ENCODE measurements at regions not wholly inside any gene's neighbourhood (a gene's known extent, or its start where the extent isn't known, plus 50 kb on each side); places are given as distances from the start of the nearest gene placed in this dataset.
"Not testable (repeated sequence)": the region's sequence is repeated elsewhere in the genome, so short reads cannot be mapped to it uniquely, and the experiment has no call there.

DNA sequence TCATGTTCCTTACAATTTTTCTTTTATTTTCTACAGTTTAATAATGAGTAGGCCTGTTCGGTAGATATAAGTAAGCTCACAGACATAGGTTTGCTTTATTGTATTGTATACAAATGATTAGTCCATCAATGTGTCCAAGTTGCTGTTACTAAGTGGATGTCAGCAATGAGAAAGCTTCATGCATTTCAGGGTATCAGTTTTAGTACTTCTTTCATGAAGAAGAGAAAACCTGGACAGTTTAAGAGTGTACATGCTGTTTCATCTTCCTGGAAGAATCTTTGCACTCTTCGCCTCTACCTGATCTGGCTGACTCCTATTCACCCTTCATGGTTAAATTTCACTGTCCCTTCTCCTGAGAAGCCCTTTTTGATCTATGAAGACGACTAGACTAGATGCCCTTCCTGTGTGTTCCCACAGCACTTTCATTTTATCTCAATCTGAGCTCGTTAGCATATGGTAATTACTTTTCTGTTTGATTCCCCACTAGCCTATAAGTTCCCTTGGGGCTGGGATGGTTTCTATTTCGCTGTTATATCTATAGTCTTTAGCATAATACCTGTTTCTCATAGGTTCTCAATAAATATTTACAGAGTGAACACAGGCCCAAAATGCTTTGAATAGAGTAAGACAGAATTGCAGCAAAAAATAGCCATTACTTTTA lies 70.7 kb downstream of the CETN3 start:
- peak; percentile 87 for FAIRE-seq

DNA sequence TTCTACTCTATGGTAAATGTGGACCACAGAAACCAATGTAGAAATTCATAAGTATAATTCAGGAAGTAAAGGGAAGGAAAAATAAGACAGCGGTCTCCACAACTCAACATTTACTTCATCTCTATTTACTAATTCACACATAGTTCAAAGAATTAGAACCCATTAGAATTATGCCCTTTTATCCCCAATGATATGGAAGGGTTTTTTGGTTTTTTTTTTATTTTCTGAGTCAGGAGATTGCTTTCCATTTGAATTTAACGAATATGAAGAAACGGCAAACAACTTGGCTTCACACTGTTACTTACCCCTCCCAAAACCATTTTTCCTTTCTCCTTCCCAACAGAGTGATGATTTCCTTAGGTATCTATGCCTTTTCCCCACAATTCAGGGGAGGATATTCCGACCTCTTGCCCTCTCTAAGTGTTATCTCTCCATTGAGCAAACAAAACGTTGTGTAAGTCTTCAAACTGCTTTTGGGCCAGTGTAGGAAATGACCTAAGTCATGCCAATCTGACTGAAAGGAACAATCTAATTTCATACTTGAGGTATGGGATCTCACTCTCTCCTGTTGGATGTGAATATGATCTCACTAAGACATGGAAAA lies 72.0 kb downstream of the CETN3 start:
- DNase-seq (ENCODE audit: extremely low spot score, insufficient read length, low read depth) = no peak
- FAIRE-seq = no peak

More for the DNA sequence above, 70.7 kb downstream of the CETN3 start:
- DNase-seq (ENCODE audit: extremely low spot score, insufficient read length, low read depth) = peak; percentile 17

DNA sequence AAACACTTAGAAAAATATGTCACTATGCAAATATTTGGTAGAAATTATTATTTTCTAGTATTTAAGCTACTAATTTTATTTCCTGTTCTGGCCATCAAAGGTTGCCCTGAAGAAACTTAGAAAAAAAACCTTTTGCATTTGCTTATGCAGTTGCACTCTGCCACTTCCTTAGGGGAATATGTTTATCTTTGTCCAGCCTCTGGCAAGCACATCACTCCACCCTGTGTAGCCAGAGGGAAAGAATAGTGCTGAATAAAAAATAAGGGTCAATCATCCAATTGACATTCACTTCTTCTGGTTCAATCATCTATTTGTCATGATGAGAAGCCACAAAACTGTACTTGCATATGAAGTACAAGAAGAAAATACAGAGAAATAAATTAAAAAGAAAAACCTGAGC lies 72.8 kb downstream of the CETN3 start:
- no peak for FAIRE-seq

DNA sequence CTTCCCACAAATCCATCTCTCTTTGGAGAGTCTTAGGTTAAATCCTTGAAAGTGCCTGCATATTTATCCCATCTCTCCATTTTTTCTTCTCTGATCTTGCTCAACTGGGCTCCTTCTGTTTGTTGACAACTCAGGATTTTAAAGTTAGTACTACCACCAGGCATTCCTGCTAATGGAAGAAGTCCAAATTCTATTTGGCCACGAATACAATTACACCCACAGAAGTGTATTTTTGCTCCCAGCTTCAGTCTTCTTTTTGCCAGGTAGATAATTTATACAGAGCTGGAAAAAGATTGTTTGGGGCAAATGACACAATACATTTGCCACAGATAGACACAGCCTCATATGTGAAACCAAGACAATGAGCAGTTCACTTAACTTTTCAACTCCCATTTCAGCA lies 74.8 kb downstream of the CETN3 start:
- FAIRE-seq (no peak), DNase-seq (ENCODE audit: extremely low spot score, insufficient read length, low read depth) (no peak)

More for the DNA sequence above, 72.8 kb downstream of the CETN3 start:
- DNase-seq (ENCODE audit: extremely low spot score, insufficient read length, low read depth) = no peak

DNA sequence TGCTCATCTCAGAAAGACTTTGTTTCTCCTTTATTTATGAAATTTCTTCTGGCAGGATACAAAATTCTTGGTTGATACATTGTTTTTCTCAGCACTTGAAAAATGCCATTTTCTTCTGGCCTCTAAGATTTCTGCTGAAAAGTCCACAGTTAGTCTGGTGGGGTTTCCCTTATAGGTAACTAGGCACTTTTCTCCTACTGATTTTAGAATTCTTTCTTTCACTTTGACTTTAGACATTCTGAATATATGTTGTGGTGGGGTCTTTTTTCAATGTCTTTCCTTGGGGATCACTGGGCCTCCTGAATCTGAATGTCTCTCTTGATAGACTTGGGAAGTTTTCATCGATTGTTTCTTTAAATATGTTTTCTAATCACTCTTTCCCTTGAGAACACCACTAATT lies 79.6 kb downstream of the CETN3 start:
- no peak for FAIRE-seq
- no peak for DNase-seq (ENCODE audit: extremely low spot score, insufficient read length, low read depth)

DNA sequence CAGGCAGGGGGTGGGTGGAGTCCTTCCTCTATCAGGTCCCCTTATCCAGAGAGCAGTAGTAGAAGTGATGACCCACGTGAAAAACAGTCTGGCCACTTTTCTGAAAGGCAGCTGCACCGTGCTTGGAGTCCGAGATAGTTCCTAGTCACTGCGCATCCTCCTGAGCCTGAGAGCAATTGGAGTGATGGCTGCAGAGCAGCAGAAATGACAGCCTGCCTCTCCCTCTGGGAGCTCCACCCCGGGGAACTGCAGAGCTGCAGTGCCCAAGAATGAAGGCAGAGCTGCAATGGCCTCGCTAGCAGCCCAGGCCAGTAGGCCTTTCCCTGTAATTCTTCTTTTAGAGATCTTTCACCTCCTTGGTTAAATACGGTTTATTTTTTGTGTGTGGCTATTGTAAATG lies 82.6 kb downstream of the CETN3 start:
- FAIRE-seq = no peak
- DNase-seq (ENCODE audit: extremely low spot score, insufficient read length, low read depth) = no peak

DNA sequence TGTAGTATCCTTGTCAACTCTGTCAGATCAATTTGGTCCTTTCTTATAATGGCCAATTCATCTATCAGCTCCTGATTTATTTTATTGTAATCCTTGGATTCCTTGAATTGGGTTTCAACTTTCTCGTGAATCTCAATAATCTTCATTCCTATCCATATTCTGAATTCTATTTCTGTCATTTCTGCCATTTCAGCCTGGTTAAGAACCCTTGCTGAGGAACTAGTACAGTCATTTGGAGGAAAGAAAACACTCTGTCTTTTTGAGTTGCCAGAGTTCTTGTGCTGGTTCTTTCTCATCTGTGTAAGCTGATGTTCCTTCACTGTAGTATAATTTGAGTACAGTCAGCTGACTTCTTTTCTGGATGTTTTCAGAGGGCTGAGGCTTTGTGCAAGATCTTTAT lies 84.5 kb downstream of the CETN3 start:
- FAIRE-seq (no peak), DNase-seq (ENCODE audit: extremely low spot score, insufficient read length, low read depth) (no peak)

DNA sequence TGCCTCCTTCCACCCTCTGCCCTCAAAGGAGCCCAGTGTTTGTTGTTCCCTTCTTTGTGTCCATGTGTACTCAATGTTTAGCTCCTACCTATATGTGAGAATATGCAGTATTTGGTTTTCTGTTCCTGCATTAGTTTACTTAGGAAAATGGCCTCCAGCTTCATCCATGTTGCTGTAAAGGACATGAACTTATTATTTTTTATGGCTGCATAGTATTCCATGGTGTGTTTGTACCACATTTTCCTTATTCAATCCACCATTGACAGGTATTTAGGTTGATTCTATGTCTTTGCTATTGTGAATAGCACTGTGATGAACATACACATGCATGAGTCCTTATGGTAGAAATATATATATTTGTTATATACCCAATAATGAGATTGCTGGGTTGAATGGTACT lies 89.2 kb downstream of the CETN3 start:
- not testable (repeated sequence) for FAIRE-seq; DNase-seq (ENCODE audit: extremely low spot score, insufficient read length, low read depth)

DNA sequence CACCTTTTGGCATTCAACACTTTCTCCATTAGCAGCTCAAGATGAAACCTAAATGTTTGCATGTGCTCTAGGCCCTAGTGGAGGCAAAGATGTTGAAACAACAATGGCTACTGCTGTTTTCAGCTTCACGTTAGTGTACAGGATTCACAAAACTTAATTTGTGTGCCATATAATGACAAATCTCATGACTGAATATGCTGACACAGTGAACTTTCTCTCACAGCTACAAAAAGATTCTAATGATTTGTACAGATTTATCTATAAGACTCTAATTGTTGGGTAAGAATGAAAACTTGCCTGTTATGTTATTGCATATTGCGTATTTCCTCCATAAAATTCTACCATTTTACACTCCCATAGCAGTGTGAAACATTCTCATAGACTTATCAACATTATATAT lies 97.5 kb downstream of the CETN3 start:
- DNase-seq (ENCODE audit: extremely low spot score, insufficient read length, low read depth) (no peak), FAIRE-seq (no peak)

DNA sequence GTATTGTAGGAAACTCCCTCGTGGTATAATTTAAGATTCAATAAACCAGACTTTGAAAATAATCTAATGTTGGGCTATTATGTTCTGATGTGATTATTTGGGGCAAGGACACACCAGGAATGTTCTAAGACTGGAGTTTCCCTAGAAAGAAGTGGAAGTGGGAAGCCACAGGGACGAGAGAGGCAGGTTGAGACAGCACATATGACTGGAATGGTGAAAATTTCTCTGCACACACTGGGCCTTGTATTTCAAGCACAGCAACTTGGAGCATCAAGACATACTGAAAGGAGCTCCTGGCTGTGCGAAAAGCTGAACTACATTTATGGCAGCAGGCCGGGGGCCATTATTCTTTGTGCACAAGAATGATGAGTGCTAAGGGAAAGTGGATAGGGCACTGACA lies 98.2 kb downstream of the CETN3 start:
- no peak for FAIRE-seq

DNA sequence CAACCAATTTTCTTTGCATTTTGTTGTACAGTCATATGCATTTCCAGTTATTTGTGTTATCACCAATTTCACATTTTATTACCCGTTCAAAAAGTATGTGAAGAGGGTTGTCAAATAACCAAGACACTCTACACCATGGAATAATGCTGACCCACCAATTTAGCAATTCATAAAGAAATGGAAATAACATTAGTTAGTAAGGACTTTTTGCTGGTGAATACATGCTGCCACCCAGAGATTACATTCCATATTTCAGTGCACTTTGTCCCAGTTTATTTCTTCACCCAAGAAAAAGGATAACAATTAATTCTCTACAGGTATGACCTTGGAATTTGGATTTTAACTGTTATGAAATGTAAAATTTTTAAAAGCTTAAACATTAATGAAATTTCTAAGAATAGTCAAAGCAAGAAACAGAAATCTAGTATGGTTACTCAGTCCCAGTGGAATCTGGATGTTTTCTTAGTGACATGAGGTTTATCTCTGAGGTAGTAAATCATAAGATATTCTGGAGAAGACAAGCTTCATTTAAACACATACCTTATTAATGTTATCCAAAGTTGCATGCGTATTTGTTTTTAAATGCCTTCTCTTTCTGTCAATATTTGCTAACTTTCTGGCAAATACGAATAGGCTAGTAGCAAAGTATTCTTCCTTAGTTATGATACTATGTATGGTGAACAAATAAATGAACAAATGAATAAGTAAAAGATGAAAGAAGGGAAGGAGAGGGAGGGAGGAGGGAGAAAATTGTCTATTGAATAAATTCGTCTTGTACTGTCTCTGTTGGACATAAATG lies 100.6 kb downstream of the CETN3 start:
- no peak for FAIRE-seq

More for the DNA sequence above, 98.2 kb downstream of the CETN3 start:
- no peak for DNase-seq (ENCODE audit: extremely low spot score, insufficient read length, low read depth)

DNA sequence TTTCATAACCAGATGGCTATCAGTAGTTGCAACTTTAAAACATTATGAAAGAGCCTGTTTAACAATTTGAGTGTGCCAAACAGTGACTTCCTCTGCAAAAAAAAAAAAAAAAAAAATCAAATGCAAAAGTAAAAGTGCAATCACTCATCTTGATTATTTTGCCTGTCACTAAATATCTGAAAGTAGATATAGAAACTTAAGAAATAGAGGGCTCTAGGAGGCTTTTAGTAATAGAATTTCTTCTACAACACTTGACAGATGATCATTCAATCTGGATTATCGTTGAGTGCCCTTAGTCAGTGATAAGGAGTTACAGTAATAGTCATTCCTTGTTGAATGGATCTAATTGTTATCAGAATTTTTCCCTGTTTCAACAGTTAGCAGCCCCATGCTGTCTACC lies 101.8 kb downstream of the CETN3 start:
- DNase-seq (ENCODE audit: extremely low spot score, insufficient read length, low read depth) (no peak), FAIRE-seq (no peak)

More for the DNA sequence above, 100.6 kb downstream of the CETN3 start:
- no peak for DNase-seq (ENCODE audit: extremely low spot score, insufficient read length, low read depth)

DNA sequence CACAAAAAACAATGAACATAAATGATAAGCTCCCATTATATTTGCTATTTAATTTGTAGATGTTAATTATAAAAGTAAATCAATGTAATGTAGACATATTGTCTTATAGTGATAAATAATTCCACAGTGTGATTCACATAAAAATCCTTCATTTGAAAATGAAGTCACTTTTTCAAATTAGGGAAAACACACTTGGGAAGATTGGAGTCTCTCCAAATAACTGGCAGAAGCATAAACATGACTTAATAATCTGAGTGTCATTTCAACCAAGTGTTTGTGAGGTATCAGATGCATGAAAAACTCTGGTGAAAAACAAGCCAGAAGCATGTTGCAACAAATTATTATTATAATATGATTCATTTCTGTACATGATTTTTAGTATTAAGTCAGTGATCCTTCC lies 102.2 kb downstream of the CETN3 start:
- FAIRE-seq = no peak
- no peak for DNase-seq (ENCODE audit: extremely low spot score, insufficient read length, low read depth)

DNA sequence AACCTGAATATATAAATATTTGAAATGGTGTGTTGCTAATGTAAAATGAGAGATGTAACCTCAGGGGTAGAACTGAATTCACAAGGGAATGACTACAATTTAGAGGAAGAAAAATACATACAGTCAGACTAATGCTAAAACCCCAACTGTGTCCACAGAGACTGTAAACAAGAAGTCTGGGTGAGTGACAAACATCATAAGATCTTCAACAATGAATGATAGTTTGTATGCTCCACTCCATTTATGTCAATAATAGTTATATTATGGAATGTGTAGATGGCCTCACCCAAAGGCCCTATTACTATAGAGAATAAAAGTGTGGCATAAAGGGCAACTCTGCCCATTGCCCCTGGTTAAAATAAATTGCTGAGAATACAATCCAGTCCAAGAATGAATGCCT lies 102.9 kb downstream of the CETN3 start:
- no peak for FAIRE-seq
- no peak for DNase-seq (ENCODE audit: extremely low spot score, insufficient read length, low read depth)

DNA sequence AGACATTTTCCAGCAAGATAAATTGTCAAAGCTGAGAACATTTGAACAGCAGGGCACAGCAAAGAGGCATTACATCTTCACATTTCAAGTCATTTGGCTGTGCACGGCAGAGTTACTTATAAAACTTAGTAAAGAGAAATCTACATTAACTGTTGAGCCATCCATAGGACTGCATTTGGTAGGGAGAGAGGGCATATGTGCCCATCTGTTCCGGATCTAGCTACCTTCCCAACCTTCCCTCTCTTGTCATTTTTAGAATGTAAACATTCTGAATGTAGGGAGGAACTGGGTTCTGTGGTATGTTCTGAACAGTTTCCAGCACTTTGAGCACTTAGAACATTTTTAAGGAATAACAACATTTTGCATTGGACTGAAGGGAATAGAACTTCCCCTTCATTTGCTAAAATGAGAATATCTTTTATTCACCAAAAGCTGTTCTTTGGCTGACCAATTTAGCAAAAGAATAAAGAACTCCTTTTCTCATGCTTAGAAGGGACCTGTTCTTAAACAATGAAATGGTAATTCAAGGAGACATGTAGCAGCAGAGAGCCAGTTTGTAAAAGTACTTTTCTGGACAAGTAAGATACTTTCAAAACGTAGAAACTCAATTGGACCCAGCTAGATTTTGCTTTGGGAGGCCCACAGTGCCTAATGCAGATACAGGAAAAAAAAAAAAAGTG lies 104.4 kb downstream of the CETN3 start:
- DNase-seq (ENCODE audit: extremely low spot score, insufficient read length, low read depth) (no peak), FAIRE-seq (no peak)

DNA sequence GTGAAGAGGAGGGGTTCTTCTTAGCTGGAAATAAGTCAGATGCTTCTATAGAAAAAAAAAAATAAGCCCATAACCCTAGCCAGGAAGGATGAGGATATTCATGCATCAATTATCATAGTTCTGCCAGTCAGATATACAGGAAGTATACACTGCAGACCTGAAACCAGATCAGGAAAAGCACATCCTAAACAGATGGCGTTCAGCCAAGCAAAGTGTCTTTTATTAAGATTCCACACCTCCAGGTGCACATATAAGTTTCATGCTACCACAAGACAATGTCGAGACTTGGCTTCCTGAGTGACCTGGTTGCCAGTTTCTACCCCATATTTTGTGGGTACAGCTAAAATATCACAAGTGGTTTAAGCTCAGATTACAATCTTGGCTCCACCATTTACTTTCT lies 108.3 kb downstream of the CETN3 start:
- DNase-seq (ENCODE audit: extremely low spot score, insufficient read length, low read depth) = no peak
- FAIRE-seq = peak; percentile 71

DNA sequence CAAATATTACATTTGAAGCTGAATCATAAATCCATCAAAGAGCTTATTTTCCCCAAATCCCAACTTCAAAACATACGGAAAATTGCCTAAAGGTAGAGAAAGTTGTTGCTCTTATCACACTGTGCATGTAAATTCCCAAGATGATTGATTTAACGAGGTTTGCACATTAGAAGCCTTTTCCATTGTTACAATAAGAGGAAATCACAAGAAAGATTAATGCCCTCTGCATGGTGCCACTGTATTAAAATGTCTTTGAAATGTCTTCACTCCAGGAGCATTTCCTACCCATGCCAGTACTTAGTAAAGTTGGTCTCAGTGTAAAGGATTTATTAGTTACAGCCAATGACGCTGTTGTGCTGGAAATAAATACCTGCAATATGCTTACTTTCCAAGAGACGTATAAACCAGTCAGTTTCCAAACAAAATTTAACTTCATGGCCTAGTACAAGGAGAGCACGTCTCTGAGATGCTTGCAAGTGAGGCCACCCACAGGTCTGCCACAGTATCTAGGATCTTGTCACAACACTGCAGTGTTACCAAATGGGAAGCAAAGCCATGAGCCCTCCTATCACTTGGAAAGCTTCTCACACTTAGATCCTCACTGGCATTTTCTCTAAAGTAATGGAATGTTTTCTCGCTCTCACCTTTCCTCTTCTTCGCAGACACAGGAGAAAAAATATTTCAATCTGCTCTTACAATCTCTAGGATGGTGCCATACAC lies 112.4 kb downstream of the CETN3 start:
- FAIRE-seq (no peak), DNase-seq (ENCODE audit: extremely low spot score, insufficient read length, low read depth) (no peak)

DNA sequence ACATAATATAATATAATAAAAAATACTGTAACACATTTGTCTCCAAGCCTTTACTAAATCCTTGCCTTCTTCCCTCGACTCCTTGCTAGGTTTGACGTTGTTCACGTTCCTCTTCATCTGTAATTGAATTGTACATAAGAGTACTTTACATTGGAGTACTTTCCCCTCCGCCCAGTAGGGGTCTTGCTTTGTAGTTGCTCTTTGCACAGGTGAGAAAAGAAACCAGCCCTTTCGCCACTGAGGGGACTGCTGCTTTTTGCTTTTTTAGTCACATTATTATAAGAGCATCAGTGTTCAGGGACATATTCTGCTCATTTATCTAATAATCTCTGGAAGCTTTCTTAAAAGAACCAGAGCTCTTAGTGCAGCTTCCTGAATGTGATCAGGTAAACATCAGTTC lies 115.0 kb downstream of the CETN3 start:
- no peak for DNase-seq (ENCODE audit: extremely low spot score, insufficient read length, low read depth)
- no peak for FAIRE-seq

DNA sequence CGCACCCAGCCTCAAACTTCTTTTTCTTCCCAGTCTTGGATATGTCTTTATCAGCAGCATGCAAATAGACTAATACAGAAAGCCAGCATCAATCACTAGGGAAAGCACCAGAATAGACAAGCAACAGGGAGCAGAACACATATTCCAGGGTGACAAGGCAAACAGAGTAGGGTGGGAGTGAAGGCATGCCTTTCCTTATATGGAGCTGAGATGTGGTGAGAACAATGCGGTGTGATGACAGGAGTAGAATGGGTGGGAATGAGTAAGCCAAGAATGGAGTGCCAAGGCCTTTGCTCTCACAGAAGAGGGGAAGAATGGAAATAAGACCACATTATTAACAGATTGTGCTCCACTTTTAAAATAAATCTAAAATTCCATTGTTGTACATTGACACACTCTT lies 115.6 kb downstream of the CETN3 start:
- no peak for DNase-seq (ENCODE audit: extremely low spot score, insufficient read length, low read depth)
- FAIRE-seq = no peak

DNA sequence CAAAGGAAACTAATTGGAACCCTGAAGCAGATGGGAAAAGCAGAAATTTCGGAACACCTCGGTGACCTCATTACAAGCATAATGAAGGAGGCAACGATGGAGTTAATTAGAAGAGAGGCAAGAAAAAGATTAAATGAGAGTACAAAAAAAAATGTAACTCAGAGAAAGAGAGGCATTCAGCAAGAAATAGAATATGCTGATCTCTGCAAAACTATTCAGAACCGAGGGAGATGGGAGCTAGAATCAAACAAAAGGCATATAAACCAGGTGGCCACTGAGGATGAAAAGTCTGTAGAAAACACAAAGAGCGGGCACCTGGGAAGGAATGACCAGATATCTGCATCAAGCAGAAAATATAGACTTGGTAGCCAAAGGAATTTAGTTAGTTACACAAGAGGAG lies 118.9 kb downstream of the CETN3 start:
- DNase-seq (ENCODE audit: extremely low spot score, insufficient read length, low read depth) (no peak), FAIRE-seq (no peak)
